ENCODE measurements at regions not wholly inside any gene's neighbourhood (a gene's known extent, or its start where the extent isn't known, plus 50 kb on each side); places are given as distances from the start of the nearest gene placed in this dataset.

DNA sequence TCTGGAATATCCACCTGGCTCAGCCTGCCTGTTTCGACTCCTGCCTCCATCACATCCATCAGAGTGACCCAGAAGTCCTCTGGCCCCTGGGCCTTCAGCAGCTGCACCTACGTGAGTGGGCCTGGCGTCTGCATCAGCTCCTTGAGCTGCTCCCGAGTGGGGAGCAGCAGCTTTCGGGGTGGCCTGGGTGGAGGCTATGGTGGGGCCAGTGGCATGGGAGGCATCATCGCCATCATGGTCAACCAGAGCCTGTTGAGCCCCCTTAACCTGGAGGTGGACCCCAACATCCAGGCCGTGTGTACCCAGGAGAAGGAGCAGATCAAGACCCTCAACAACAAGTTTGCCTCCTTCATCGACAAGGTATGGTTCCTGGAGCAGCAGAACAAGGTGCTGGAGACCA, 83.0 kb downstream of the SEC61B start:
- DNase-seq = no peak
- CTCF ChIA-PET = interaction anchor here (0.6 to 1.3 kb wide), 2 partner anchors 19 to 21 kb away, joined by 3 read pairs; no protein-coding TSS in a partner anchor
- Mint-ChIP-seq H3K4me1 (ENCODE audit: low read depth) (no peaks in the 10 kb centered on the region), H3K9me3 (no peaks in the 10 kb centered on the region), H3K36me3 (ENCODE audit: low read depth) (no peaks in the 10 kb centered on the region), H3K27ac (no peak overlapping the region), H3K4me3 (no peak overlapping the region), H3K27me3 (ENCODE audit: low read depth) (no peaks in the 10 kb centered on the region)
- intact Hi-C loops (cut with micrococcal nuclease) = no loop called here

DNA sequence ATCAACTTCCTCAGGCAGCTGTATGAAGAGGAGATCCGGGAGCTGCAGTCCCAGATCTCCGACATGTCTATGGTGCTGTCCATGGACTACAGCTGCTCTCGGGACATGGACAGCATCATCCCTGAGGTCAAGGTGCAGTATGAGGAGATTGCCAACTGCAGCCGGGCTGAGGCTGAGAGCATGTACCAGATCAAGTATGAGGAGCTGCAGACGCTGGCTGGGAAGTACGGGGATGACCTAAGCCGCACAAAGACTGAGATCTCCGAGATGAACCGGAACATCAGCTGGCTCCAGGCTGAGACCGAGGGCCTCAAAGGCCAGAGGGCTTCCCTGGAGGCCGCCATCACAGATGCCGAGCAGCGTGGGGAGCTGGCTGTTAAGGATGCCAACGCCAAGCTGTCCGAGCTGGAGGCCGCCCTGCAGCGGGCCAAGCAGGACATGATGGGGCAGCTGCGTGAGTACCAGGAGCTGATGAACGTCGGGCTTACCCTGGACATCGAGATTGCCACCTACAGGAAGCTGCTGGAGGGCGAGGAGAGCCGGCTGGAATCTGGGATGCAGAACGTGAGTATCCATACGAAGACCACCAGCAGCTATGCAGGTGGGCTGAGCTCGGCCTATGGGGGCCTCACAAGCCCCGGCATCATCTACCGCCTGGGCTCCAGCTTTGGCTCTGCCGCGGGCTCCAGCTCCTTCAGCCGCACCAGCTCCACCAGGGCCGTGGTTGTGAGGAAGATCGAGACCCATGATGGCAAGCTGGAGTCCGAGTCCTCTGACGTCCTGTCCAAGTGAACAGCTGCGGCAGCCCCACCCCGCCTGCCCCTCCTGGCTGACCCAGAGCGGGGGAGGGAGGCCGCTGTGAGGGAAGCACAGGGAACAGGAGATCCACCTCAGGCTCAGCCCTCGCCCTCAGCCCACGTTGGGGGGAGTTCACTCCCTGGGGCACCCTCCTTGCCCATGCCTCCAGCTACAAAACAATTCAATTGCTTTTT, 84.0 kb downstream of the SEC61B start:
- DNase-seq = no peak
- intact Hi-C loops (cut with micrococcal nuclease) = no loop called here
- Mint-ChIP-seq H3K4me1 (ENCODE audit: low read depth) (no peaks in the 10 kb centered on the region), H3K36me3 (ENCODE audit: low read depth) (no peaks in the 10 kb centered on the region), H3K4me3 (no peak overlapping the region), H3K27ac (no peak overlapping the region), H3K27me3 (ENCODE audit: low read depth) (no peaks in the 10 kb centered on the region), H3K9me3 (no peaks in the 10 kb centered on the region)
- CTCF ChIA-PET = interaction anchor here (0.6 to 1.3 kb wide), 3 partner anchors 18 to 172 kb away, joined by 3 to 4 read pairs (median 3); no protein-coding TSS in a partner anchor

DNA sequence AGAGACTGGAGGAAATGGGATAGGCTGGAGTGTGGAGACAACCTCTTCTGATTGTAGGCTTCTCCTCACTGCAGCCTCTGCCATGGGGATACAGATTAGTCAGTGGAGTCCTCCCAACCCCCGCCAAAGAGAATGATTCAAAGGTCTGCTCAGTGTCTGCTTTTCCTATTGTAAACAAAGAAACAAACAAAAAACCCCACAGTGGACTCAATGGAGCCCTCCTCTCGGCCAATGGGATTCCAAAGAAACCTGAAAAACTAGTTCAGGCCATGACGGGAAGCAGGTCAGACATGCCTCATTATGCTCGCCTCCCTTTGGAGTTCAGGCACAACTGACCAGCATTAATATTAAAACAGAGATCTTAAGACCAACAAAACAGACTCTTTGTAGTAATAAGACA, 85.8 kb downstream of the SEC61B start:
- no peaks in the 10 kb centered on the region for H3K9me3 Mint-ChIP-seq
- H3K27me3 Mint-ChIP-seq (ENCODE audit: low read depth) = no peaks in the 10 kb centered on the region
- H3K36me3 Mint-ChIP-seq (ENCODE audit: low read depth) = no peaks in the 10 kb centered on the region
- intact Hi-C loops (cut with micrococcal nuclease) = no loop called here
- no peak for DNase-seq
- H3K27ac Mint-ChIP-seq = no peak overlapping the region
- no peak overlapping the region for H3K4me3 Mint-ChIP-seq
- CTCF ChIA-PET = no interaction called here
- H3K4me1 Mint-ChIP-seq (ENCODE audit: low read depth) = no peaks in the 10 kb centered on the region

DNA sequence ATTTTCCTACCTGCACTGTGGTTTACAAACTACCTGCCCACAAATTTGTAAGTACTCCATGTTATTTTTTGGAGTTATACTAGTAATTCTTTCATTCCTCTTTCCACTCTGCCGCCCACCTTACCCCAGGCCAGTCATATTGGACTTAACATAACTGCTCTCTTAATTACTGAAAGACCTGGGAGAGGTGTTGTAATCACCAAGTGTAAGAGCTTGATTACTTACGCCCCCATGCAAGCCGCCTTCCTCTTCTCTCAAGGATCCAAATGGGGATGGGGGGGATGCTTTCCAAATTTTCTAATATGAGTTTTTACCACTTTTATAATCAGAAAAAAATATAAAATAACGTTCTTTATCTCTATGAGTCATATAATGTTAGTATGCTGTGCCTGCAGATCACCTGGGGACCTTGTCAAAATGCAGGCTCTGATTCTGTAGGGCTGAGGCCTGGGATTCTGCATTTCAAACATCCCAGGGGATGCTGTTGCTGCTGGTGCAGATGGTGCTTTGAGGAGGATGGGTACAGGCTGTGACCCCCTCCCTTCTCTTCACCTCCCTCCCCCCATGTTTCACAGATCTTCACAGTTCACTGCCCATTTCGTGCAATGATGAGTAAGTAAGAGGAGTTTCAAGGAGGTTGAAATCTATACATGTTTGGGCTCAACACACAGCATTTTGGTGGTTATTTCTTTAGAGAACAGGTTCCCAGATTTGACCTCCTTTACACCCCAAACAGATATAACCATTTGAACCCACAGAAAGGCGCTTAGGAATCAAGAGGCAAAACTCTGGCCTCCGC, 87.3 kb downstream of the SEC61B start:
- CTCF ChIA-PET = no interaction called here
- Mint-ChIP-seq H3K9me3 (no peaks in the 10 kb centered on the region), H3K36me3 (ENCODE audit: low read depth) (no peaks in the 10 kb centered on the region), H3K27me3 (ENCODE audit: low read depth) (no peaks in the 10 kb centered on the region), H3K27ac (no peak overlapping the region), H3K4me3 (no peak overlapping the region), H3K4me1 (ENCODE audit: low read depth) (no peaks in the 10 kb centered on the region)
- intact Hi-C loops (cut with micrococcal nuclease) = no loop called here
- DNase-seq = no peak

DNA sequence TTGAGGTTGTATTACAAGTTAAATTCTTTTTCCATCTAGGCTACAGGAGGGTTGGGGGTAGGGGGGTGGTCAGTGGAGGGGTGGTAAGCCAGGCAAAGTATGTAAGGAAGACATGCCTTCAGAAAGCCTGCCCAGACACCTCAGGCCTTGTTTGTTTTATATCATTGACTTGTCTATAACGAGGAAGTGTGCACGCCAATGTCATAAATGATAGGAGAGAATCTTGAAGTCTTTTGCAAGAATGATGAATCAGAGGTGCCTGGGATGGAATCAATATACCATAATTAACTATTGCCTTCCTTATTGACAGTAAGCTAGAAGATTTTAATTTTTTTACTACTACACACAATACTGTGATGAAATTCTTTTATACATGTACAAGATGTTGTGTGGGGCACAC, 90.7 kb downstream of the SEC61B start:
- intact Hi-C loops (cut with micrococcal nuclease) = no loop called here
- Mint-ChIP-seq H3K27ac (no peak overlapping the region), H3K36me3 (ENCODE audit: low read depth) (no peaks in the 10 kb centered on the region), H3K4me1 (ENCODE audit: low read depth) (no peaks in the 10 kb centered on the region), H3K9me3 (no peaks in the 10 kb centered on the region), H3K4me3 (no peak overlapping the region), H3K27me3 (ENCODE audit: low read depth) (peaks cover 6% of the 10 kb centered on the region)
- CTCF ChIA-PET = no interaction called here
- no peak for DNase-seq

DNA sequence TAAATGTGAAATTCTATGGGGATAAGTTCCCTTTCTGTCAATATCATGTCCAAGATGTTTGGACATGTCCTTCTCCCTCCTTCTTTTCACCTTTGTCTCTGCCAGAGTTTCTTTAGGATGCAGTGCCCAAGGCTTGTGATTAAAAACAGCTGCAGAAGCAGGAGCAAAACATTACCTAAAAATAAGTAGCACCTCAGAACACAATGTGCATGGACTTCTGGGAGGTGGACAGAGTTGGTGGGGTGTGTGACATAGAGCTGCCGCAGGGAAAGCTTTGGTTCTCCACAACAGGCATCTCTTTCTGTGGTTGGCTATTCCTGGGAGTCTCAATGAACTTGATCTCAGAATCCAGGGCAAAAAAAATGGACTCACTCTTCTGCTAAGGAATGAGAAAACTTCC, 97.0 kb downstream of the SEC61B start:
- Mint-ChIP-seq H3K4me1 (ENCODE audit: low read depth) (no peaks in the 10 kb centered on the region), H3K27me3 (ENCODE audit: low read depth) (peaks cover 16% of the 10 kb centered on the region), H3K27ac (no peak overlapping the region), H3K4me3 (no peak overlapping the region), H3K36me3 (ENCODE audit: low read depth) (no peaks in the 10 kb centered on the region), H3K9me3 (no peaks in the 10 kb centered on the region)
- CTCF ChIA-PET = interaction anchor here (0.5 to 0.6 kb wide), 2 partner anchors 113 to 176 kb away, joined by 3 read pairs; no protein-coding TSS in a partner anchor
- no peak for DNase-seq
- intact Hi-C loops (cut with micrococcal nuclease) = no loop called here

DNA sequence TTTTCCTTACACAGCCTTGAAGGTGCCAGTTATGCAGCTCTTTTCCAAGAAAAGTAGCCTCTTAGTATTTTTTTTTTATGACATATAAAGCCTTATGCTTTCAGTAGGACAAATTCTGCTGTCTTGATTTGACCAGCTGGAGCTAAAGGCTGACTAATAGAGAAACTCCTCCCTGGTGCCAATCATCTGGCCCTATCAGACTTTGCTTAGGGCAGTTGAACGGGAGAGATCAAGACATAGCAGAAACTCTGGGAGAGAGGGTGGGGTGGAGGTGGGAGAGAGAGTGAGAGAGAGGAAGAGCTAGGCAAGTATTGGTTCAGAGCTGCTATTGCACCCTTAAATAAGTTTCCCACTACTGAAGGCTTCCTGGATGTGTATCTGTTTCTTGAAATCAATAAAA, 100.2 kb downstream of the SEC61B start:
- H3K27me3 Mint-ChIP-seq (ENCODE audit: low read depth) = peaks cover 21% of the 10 kb centered on the region
- H3K27ac Mint-ChIP-seq = no peak overlapping the region
- peaks cover 7% of the 10 kb centered on the region for H3K4me1 Mint-ChIP-seq (ENCODE audit: low read depth)
- CTCF ChIA-PET = interaction anchor here (0.6 to 0.7 kb wide), 2 partner anchors 91 to 704 kb away, joined by 3 read pairs; no protein-coding TSS in a partner anchor
- no peak overlapping the region for H3K4me3 Mint-ChIP-seq
- no peaks in the 10 kb centered on the region for H3K9me3 Mint-ChIP-seq
- no peak for DNase-seq
- intact Hi-C loops (cut with micrococcal nuclease) = no loop called here
- no peaks in the 10 kb centered on the region for H3K36me3 Mint-ChIP-seq (ENCODE audit: low read depth)

DNA sequence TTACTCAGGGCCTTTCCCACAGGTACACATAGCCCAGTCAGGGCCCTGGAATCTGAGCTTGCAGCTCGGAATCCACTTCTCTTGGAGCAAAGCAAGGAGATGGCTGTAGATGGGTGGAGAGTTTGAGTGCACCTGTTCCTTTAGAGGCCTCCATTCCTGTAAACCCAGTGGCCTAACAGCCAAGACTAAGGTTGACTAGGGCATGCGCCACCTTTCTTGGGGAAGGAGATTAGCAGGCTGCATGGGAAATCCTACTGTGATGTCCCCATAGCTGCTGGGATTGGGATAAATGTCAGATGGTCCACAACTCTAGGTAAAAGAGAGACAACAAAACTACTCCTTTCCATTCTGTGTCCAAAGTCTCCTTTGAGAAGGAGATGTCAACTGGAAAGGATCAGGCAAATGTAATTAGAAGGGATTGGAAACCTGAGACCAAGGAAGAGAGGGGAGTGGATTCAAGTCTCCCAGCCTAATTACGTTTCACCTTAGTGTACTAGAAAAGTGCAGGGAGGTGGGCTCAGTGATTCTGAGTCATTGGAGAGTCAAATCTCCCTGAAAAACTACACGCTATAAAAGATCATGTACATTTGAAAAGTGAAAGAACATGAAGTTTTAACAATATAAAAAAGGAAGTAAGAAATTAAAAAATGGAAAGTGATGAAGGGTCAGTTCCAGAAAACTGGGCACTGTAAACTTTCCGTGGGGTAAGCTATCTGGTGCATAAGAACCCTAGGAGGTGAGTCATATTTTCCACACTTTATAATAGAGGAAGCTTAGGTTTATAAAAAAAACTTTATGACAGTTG, 104.2 kb downstream of the SEC61B start:
- Mint-ChIP-seq H3K9me3 (no peaks in the 10 kb centered on the region), H3K36me3 (ENCODE audit: low read depth) (no peaks in the 10 kb centered on the region), H3K4me1 (ENCODE audit: low read depth) (peaks cover 7% of the 10 kb centered on the region), H3K27ac (no peak overlapping the region), H3K27me3 (ENCODE audit: low read depth) (peaks cover 15% of the 10 kb centered on the region), H3K4me3 (no peak overlapping the region)
- intact Hi-C loops (cut with micrococcal nuclease) = no loop called here
- no peak for DNase-seq
- CTCF ChIA-PET = interaction anchor here (0.6 kb wide), 1 partner anchor 21 kb away, joined by 3 read pairs; no protein-coding TSS in a partner anchor

DNA sequence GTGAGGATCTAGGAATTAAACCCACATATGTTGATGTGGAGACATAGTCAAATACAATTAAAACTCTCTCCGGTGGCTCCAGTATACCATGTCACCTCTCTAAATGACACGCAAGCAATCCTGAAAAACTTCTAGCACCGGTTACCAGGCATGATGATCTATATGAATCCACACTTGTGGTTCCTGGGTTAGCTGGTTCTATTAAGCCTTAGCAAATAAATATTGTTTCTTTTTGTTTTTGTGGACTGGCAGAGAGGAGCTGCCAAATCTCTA, 104.8 kb downstream of the SEC61B start:
- peaks cover 10% of the 10 kb centered on the region for H3K27me3 Mint-ChIP-seq (ENCODE audit: low read depth)
- no peaks in the 10 kb centered on the region for H3K36me3 Mint-ChIP-seq (ENCODE audit: low read depth)
- DNase-seq = no peak
- H3K4me1 Mint-ChIP-seq (ENCODE audit: low read depth) = peaks cover 7% of the 10 kb centered on the region
- H3K27ac Mint-ChIP-seq = no peak overlapping the region
- H3K4me3 Mint-ChIP-seq = no peak overlapping the region
- CTCF ChIA-PET = interaction anchor here (0.6 kb wide), 1 partner anchor 21 kb away, joined by 3 read pairs; no protein-coding TSS in a partner anchor
- H3K9me3 Mint-ChIP-seq = no peaks in the 10 kb centered on the region
- intact Hi-C loops (cut with micrococcal nuclease) = no loop called here

DNA sequence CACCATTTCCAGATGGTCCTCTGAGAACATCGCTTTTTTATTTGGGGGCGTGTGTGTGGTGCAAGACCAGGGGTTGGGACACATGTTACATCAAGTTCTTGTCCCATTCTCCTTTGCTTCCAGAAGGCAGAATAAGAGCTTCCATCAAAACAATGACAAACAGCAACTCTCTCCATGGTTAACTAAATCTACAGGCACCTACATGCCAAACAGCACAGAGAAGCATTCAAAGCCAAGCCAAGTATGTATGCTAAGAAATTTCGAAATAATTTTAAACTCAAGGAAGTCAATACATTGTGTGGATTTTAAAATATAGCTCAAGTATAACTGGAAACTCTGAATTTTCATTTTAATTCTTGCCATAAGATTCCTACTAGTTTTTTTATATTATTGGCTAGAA, 105.6 kb downstream of the SEC61B start:
- Mint-ChIP-seq H3K4me1 (ENCODE audit: low read depth) (peaks cover 7% of the 10 kb centered on the region), H3K27ac (no peak overlapping the region), H3K4me3 (no peak overlapping the region), H3K27me3 (ENCODE audit: low read depth) (peaks cover 9% of the 10 kb centered on the region), H3K36me3 (ENCODE audit: low read depth) (no peaks in the 10 kb centered on the region), H3K9me3 (no peaks in the 10 kb centered on the region)
- no peak for DNase-seq
- intact Hi-C loops (cut with micrococcal nuclease) = no loop called here
- CTCF ChIA-PET = interaction anchor here (0.7 kb wide), 2 partner anchors 91 to 564 kb away, joined by 3 to 6 read pairs; no protein-coding TSS in a partner anchor

DNA sequence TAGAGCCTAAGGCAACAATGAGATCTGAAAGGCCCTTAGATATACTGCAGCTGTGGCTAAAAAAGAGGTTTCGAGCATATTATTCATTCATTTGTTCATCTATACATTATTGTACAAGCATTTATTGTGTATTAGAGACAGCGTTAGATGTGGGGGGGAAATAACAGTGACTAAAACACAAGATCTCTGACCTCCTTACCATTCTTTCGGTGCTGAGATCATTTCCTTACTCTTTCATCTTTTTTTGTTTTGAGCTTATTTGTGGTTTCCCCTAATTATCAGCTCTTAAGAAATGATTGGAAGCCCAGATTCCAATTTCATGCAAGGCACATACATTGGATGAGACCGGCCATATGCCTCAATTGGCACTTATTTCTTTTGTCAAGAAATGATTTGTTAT, 113.2 kb downstream of the SEC61B start:
- no peak for DNase-seq
- CTCF ChIA-PET = interaction anchor here (0.6 to 1.1 kb wide), 3 partner anchors 10 to 208 kb away, joined by 3 read pairs; no protein-coding TSS in a partner anchor
- no peaks in the 10 kb centered on the region for H3K36me3 Mint-ChIP-seq (ENCODE audit: low read depth)
- H3K4me3 Mint-ChIP-seq = no peak overlapping the region
- intact Hi-C loops (cut with micrococcal nuclease) = no loop called here
- H3K27me3 Mint-ChIP-seq (ENCODE audit: low read depth) = peaks cover 3% of the 10 kb centered on the region
- H3K27ac Mint-ChIP-seq = no peak overlapping the region
- H3K9me3 Mint-ChIP-seq = no peaks in the 10 kb centered on the region
- H3K4me1 Mint-ChIP-seq (ENCODE audit: low read depth) = no peaks in the 10 kb centered on the region

DNA sequence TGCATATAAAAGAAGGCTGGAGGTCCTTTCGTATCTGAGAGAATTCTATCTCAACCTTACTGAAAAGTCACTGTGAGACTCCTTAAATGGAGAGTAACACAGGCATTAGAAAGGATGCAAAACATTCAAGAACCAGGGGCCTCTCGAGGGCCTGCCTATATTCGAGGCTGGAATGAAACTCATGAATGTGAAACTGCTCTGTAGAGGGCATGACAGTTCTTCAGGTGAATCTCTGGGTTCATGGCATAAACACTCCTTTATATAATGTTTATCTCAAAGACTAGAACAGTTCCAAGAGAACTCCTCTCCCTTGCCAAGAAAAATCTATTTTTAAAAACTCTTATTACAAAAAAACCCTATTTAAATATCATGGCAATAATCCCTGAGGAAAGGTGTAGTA, 113.9 kb downstream of the SEC61B start:
- H3K4me1 Mint-ChIP-seq (ENCODE audit: low read depth) = no peaks in the 10 kb centered on the region
- H3K36me3 Mint-ChIP-seq (ENCODE audit: low read depth) = no peaks in the 10 kb centered on the region
- peaks cover 3% of the 10 kb centered on the region for H3K27me3 Mint-ChIP-seq (ENCODE audit: low read depth)
- H3K9me3 Mint-ChIP-seq = no peaks in the 10 kb centered on the region
- CTCF ChIA-PET = interaction anchor here (1.1 kb wide), 1 partner anchor 104 kb away, joined by 3 read pairs; no protein-coding TSS in a partner anchor
- intact Hi-C loops (cut with micrococcal nuclease) = no loop called here
- no peak overlapping the region for H3K27ac Mint-ChIP-seq
- no peak for DNase-seq
- no peak overlapping the region for H3K4me3 Mint-ChIP-seq

Measured in activated naive CD4-positive, alpha-beta T cell treated with anti-CD3 and anti-CD28 coated beads for 36 hours (primary cell).